ENCODE measurements at regions not wholly inside any gene's neighbourhood (a gene's known extent, or its start where the extent isn't known, plus 50 kb on each side); places are given as distances from the start of the nearest gene placed in this dataset.

GRCh38 chr6:170125456-170126300 is 165.2 kb downstream of the DLL1 start:
- TF ChIP-seq POLR2A (IDR thresholded peaks at IDR 0.05) = no peak
- no peak for TF ChIP-seq CTCF (IDR thresholded peaks at IDR 0.05)
- no peak for TF ChIP-seq POLR2AphosphoS5 (IDR thresholded peaks at IDR 0.05)
- Histone ChIP-seq H3K4me1 (peaks cover 0 to 15% (median 8%) of the 10 kb centered on the region in 3 donors), H3K9me3 (peaks cover 0 to 7% (median 0%) of the 10 kb centered on the region in 3 donors), H3K36me3 (no peaks in the 10 kb centered on the region), H3K27me3 (no peaks in the 10 kb centered on the region), H3K27ac (no peak overlapping the region), H3K4me3 (no peak overlapping the region)
- WGBS, 2 donors (ENCODE audit: low coverage in 1 of 2) = 82 to 83% methylated on average over 1 to 12 of the region's 27 CpGs
- ATAC-seq = no peak

- peaks cover 0 to 10% (median 7%) of the 10 kb centered on the region in 3 donors for H3K4me1 ChIP-seq
- H3K9me3 ChIP-seq = peaks cover 0 to 14% (median 0%) of the 10 kb centered on the region in 3 donors
- H3K27me3 ChIP-seq = no peaks in the 10 kb centered on the region
- H3K27ac ChIP-seq = no peak overlapping the region
- no peak for TF ChIP-seq CTCF (IDR thresholded peaks at IDR 0.05)
- no peak for TF ChIP-seq POLR2AphosphoS5 (IDR thresholded peaks at IDR 0.05)
- TF ChIP-seq POLR2A (IDR thresholded peaks at IDR 0.05) = no peak
- no peak for TF ChIP-seq EP300 (IDR thresholded peaks at IDR 0.05)
- no peaks in the 10 kb centered on the region for H3K36me3 ChIP-seq
- WGBS, 2 donors (ENCODE audit: low coverage in 1 of 2) = 68 to 82% methylated on average over 5 of the region's 5 CpGs
- ATAC-seq = no peak
- no peak overlapping the region for H3K4me3 ChIP-seq
Observed at GRCh38 chr6:170124836-170125235, 166.0 kb downstream of the DLL1 start.

- WGBS, 2 donors (ENCODE audit: low coverage in 1 of 2) = 100% methylated on average over 2 of the region's 2 CpGs
Observed at GRCh38 chr6:170124150-170124549, 166.7 kb downstream of the DLL1 start.

GRCh38 chr6:170122651-170123050 is 168.2 kb downstream of the DLL1 start:
- no peak for ATAC-seq
- 40 to 55% methylated on average over 1 of the region's 1 CpG for WGBS, 2 donors (ENCODE audit: low coverage in 1 of 2)
- no peaks in the 10 kb centered on the region for H3K4me1 ChIP-seq
- H3K27me3 ChIP-seq = no peaks in the 10 kb centered on the region
- TF ChIP-seq EP300 (IDR thresholded peaks at IDR 0.05) (no peak), POLR2AphosphoS5 (IDR thresholded peaks at IDR 0.05) (no peak), CTCF (IDR thresholded peaks at IDR 0.05) (no peak)
- H3K36me3 ChIP-seq = no peaks in the 10 kb centered on the region
- no peak overlapping the region for H3K4me3 ChIP-seq
- H3K27ac ChIP-seq = no peak overlapping the region
- H3K9me3 ChIP-seq = peaks cover 0 to 20% (median 0%) of the 10 kb centered on the region in 3 donors

More at GRCh38 chr6:170124150-170124549, 166.7 kb downstream of the DLL1 start:
- H3K27me3 ChIP-seq = no peaks in the 10 kb centered on the region
- H3K27ac ChIP-seq = no peak overlapping the region
- TF ChIP-seq CTCF (IDR thresholded peaks at IDR 0.05) (no peak), POLR2A (IDR thresholded peaks at IDR 0.05) (no peak)
- no peak overlapping the region for H3K4me3 ChIP-seq
- ATAC-seq = no peak
- no peaks in the 10 kb centered on the region for H3K36me3 ChIP-seq
- peaks cover 0 to 3% (median under 1%) of the 10 kb centered on the region in 3 donors for H3K4me1 ChIP-seq
- H3K9me3 ChIP-seq = peaks cover 0 to 20% (median 0%) of the 10 kb centered on the region in 3 donors

Data from gastroesophageal sphincter (tissue), 4 donors.